Endothelial cell of umbilical vein (primary cell): ENCODE measurements at regions not wholly inside any gene's neighbourhood (a gene's known extent, or its start where the extent isn't known, plus 50 kb on each side); places are given as distances from the start of the nearest gene placed in this dataset.

Experiments used
- EZH2 ChIP-seq: IDR thresholded peaks from 2 replicates; pipeline ENCODE4 v1.6.1; 2012; ENCODE audit warnings: borderline replicate concordance, low read depth, mild to moderate bottlenecking, moderate library complexity, low read length, inconsistent platforms; ENCODE audit not compliant: severe bottlenecking
- FOS ChIP-seq: IDR thresholded peaks from 2 replicates; pipeline ENCODE4 v1.6.1; 2011; ENCODE audit warnings: mild to moderate bottlenecking, low read length, moderate library complexity, borderline replicate concordance; ENCODE audit not compliant: insufficient read depth
- JUN ChIP-seq: IDR thresholded peaks from 2 replicates; pipeline ENCODE4 v1.6.1; 2011; ENCODE audit warnings: borderline replicate concordance, low read depth; ENCODE audit not compliant: insufficient read length, insufficient read depth
- MYC ChIP-seq: IDR thresholded peaks from one replicate; pipeline ENCODE4 v1.6.1; 2011; ENCODE audit warnings: mild to moderate bottlenecking, low read depth, low read length
- POLR2A ChIP-seq: IDR thresholded peaks from 2 replicates; pipeline ENCODE4 v1.6.1; 2012; ENCODE audit warnings: low read depth, mild to moderate bottlenecking, control low read depth, low read length
- POLR2AphosphoS5 ChIP-seq: IDR thresholded peaks from 2 replicates; pipeline ENCODE4 v1.6.1; 2012; ENCODE audit warnings: low read depth, mild to moderate bottlenecking, control low read depth, low read length, moderate library complexity; ENCODE audit not compliant: insufficient read depth
- TF ChIP-seq, protein P1 (sequence below), 2 donors: IDR thresholded peaks; 1 replicate in 1 of 2; 2 replicates in 1 of 2; pipeline ENCODE4 v1.5.1; 2011; ENCODE audit warnings: low read length in 2 of 2, mild to moderate bottlenecking in 2 of 2, moderate library complexity in 2 of 2, control low read depth in 1 of 2, inconsistent platforms in 1 of 2, low read depth in 1 of 2; ENCODE audit not compliant: insufficient read depth in 1 of 2; ENCODE audit errors: extremely low read depth in 1 of 2
- TF ChIP-seq, protein P2 (sequence below): IDR thresholded peaks from 2 replicates; pipeline ENCODE4 v1.6.1; 2011; ENCODE audit not compliant: insufficient read depth, insufficient read length

DNA sequence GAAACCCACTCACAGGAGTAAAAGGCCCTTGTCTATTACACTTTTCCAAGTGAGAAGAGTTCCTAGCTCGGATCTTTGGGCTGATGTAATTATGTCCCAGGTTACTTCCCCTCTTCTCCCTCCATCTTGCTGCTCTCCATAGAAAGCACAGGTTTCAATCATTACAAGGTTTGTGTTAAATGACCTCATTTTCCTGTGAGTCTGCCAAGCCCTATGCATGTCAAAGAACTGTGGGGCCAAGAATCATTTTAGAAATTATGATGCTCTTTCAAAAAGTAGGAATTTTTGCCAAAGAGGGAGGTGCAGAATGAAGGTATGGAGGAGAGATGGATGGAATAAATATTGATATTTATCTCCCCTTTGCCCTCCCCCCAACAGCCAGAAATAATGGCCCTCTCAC, 129.3 kb upstream of the TPM1 start:
- TF ChIP-seq, protein P1, sequence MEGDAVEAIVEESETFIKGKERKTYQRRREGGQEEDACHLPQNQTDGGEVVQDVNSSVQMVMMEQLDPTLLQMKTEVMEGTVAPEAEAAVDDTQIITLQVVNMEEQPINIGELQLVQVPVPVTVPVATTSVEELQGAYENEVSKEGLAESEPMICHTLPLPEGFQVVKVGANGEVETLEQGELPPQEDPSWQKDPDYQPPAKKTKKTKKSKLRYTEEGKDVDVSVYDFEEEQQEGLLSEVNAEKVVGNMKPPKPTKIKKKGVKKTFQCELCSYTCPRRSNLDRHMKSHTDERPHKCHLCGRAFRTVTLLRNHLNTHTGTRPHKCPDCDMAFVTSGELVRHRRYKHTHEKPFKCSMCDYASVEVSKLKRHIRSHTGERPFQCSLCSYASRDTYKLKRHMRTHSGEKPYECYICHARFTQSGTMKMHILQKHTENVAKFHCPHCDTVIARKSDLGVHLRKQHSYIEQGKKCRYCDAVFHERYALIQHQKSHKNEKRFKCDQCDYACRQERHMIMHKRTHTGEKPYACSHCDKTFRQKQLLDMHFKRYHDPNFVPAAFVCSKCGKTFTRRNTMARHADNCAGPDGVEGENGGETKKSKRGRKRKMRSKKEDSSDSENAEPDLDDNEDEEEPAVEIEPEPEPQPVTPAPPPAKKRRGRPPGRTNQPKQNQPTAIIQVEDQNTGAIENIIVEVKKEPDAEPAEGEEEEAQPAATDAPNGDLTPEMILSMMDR (IDR thresholded peaks at IDR 0.05; ENCODE audit: extremely low read depth in 1 of 2, insufficient read depth in 1 of 2, low read depth in 1 of 2, low read length in 2 of 2), result no peak
- TF ChIP-seq, protein P2, sequence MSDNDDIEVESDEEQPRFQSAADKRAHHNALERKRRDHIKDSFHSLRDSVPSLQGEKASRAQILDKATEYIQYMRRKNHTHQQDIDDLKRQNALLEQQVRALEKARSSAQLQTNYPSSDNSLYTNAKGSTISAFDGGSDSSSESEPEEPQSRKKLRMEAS, result no peak
- TF ChIP-seq FOS (no peak), POLR2A (no peak), POLR2AphosphoS5 (no peak), JUN (no peak), EZH2 (no peak), MYC (no peak)
